ENCODE measurements at regions not wholly inside any gene's neighbourhood (a gene's known extent, or its start where the extent isn't known, plus 50 kb on each side); places are given as distances from the start of the nearest gene placed in this dataset.

DNA sequence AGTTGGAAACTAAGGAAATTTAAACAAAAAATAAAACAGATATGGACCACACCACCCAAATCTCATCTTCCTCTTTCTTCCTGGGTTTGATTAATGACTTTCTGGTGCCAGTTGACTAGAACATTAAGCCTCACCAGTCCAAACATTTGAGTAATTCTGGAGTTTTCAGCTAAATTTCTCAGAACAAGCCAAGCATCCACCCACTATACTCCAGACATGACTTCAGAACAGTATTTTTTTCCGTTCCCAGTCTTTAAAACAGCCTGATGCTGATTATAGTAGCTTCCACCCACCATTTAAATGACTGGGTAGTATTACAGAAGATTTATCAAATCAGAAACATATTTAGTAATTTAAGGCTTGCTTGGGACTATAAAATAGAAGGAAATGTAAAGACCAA, 230.9 kb upstream of the UBASH3B start:
- no peak overlapping the region for H3K4me3 ChIP-seq (ENCODE audit: low read length in 2 of 2)
- H3K27me3 ChIP-seq (ENCODE audit: control insufficient read depth in 2 of 2, insufficient read depth in 2 of 2, low read length in 2 of 2), result no peaks in the 10 kb centered on the region
- H3K36me3 ChIP-seq (ENCODE audit: control insufficient read depth in 2 of 2, insufficient read depth in 2 of 2, low read length in 2 of 2), result no peaks in the 10 kb centered on the region
- no peaks in the 10 kb centered on the region for H3K9me3 ChIP-seq (ENCODE audit: control insufficient read depth in 2 of 2, low read length in 2 of 2)
- no peak overlapping the region for H3K9ac ChIP-seq (ENCODE audit: low read depth in 1 of 2, low read length in 2 of 2)
- no peaks in the 10 kb centered on the region for H3K4me1 ChIP-seq (ENCODE audit: control insufficient read depth in 2 of 2, insufficient read depth in 2 of 2, low read length in 2 of 2)
- H3K27ac ChIP-seq (ENCODE audit: low read depth in 2 of 2, low read length in 2 of 2), result no peak overlapping the region

DNA sequence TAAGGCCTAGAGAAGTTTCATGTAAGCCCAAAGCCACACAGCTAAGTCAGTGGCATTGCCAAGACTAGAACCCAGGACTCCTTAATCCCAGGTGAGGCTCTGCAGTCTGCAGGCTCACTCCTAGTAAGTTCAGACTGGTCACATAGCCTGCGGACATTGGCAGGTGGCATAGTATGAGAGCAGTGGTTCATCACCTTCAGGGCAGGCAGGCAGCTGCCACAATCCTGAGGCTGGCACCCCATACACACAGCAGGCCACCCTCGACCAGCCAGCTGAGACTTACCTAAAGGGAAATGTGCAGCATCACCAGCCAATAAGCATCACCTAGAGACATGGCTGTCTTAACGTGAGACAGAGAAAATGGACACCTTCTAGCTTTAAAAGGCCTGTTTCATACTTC, 231.6 kb upstream of the UBASH3B start:
- no peak overlapping the region for H3K4me3 ChIP-seq (ENCODE audit: low read length in 2 of 2)
- no peaks in the 10 kb centered on the region for H3K4me1 ChIP-seq (ENCODE audit: control insufficient read depth in 2 of 2, insufficient read depth in 2 of 2, low read length in 2 of 2)
- no peak overlapping the region for H3K27ac ChIP-seq (ENCODE audit: low read depth in 2 of 2, low read length in 2 of 2)
- H3K27me3 ChIP-seq (ENCODE audit: control insufficient read depth in 2 of 2, insufficient read depth in 2 of 2, low read length in 2 of 2), result no peaks in the 10 kb centered on the region
- H3K9me3 ChIP-seq (ENCODE audit: control insufficient read depth in 2 of 2, low read length in 2 of 2), result no peaks in the 10 kb centered on the region
- H3K36me3 ChIP-seq (ENCODE audit: control insufficient read depth in 2 of 2, insufficient read depth in 2 of 2, low read length in 2 of 2), result no peaks in the 10 kb centered on the region
- no peak overlapping the region for H3K9ac ChIP-seq (ENCODE audit: low read depth in 1 of 2, low read length in 2 of 2)

DNA sequence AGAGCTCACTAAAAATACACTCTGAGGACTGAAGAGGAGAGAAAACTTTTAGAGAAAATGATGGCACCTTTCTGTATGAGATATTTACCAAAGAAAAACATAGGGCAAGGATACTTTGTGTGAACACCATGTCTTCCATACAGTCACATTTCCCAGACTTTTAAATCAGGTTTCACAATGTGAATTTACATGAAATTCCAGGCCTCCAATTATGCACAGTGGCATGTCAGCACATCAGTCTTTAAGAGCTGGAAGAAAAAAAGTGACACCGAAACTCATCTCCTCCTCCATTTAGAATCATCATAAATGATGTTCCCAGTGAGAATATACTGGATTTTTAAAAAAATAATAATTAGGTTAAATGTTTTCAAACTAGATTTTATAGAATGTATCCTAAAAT, 232.2 kb upstream of the UBASH3B start:
- no peak overlapping the region for H3K27ac ChIP-seq (ENCODE audit: low read depth in 2 of 2, low read length in 2 of 2)
- no peak overlapping the region for H3K9ac ChIP-seq (ENCODE audit: low read depth in 1 of 2, low read length in 2 of 2)
- H3K4me1 ChIP-seq (ENCODE audit: control insufficient read depth in 2 of 2, insufficient read depth in 2 of 2, low read length in 2 of 2), result no peaks in the 10 kb centered on the region
- H3K9me3 ChIP-seq (ENCODE audit: control insufficient read depth in 2 of 2, low read length in 2 of 2), result no peaks in the 10 kb centered on the region
- H3K27me3 ChIP-seq (ENCODE audit: control insufficient read depth in 2 of 2, insufficient read depth in 2 of 2, low read length in 2 of 2), result no peaks in the 10 kb centered on the region
- H3K4me3 ChIP-seq (ENCODE audit: low read length in 2 of 2), result no peak overlapping the region
- H3K36me3 ChIP-seq (ENCODE audit: control insufficient read depth in 2 of 2, insufficient read depth in 2 of 2, low read length in 2 of 2), result no peaks in the 10 kb centered on the region

DNA sequence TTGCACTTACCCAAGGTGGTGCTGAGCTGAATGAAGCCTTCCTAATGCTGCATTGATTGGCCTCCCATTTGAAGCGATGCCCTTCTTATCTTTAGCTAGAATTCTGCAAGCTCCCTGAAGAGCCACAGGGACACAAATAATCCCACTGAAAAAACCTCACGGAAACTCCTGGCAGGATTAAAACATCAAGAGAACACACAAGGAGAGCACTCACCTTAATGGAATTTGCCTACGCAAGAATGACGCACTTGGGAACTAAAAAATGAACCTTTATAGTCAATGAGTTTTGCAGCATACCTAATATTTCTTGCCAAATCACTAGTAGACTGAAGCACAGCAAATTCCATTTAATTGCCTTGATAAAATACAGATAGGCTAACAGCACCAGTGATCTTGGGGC, 232.8 kb upstream of the UBASH3B start:
- Histone ChIP-seq H3K4me3 (ENCODE audit: low read length in 2 of 2) (no peak overlapping the region), H3K36me3 (ENCODE audit: control insufficient read depth in 2 of 2, insufficient read depth in 2 of 2, low read length in 2 of 2) (no peaks in the 10 kb centered on the region), H3K9me3 (ENCODE audit: control insufficient read depth in 2 of 2, low read length in 2 of 2) (no peaks in the 10 kb centered on the region), H3K4me1 (ENCODE audit: control insufficient read depth in 2 of 2, insufficient read depth in 2 of 2, low read length in 2 of 2) (no peaks in the 10 kb centered on the region), H3K9ac (ENCODE audit: low read depth in 1 of 2, low read length in 2 of 2) (no peak overlapping the region), H3K27me3 (ENCODE audit: control insufficient read depth in 2 of 2, insufficient read depth in 2 of 2, low read length in 2 of 2) (no peaks in the 10 kb centered on the region), H3K27ac (ENCODE audit: low read depth in 2 of 2, low read length in 2 of 2) (no peak overlapping the region)

DNA sequence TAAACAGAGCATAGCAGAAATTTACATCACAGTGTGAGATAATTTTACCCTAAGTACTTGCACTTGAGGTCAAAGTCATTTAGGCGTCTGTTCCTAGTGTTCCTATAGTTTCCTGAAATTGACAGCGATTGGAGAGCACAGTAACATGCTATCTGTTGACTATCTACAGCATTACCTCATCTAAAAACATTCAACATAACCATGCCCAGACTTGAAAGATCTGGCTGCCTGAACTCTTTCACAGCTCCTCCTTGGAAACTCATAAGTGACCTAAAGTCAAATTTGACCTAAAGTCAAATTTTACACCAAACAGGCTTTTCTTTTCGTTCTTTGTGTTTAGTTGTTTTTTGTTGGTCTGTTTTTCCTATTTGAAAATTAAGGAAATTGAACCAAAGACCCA, 233.8 kb upstream of the UBASH3B start:
- Histone ChIP-seq H3K27me3 (ENCODE audit: control insufficient read depth in 2 of 2, insufficient read depth in 2 of 2, low read length in 2 of 2) (no peaks in the 10 kb centered on the region), H3K4me1 (ENCODE audit: control insufficient read depth in 2 of 2, insufficient read depth in 2 of 2, low read length in 2 of 2) (no peaks in the 10 kb centered on the region), H3K36me3 (ENCODE audit: control insufficient read depth in 2 of 2, insufficient read depth in 2 of 2, low read length in 2 of 2) (no peaks in the 10 kb centered on the region), H3K4me3 (ENCODE audit: low read length in 2 of 2) (no peak overlapping the region), H3K9me3 (ENCODE audit: control insufficient read depth in 2 of 2, low read length in 2 of 2) (no peaks in the 10 kb centered on the region), H3K27ac (ENCODE audit: low read depth in 2 of 2, low read length in 2 of 2) (no peak overlapping the region), H3K9ac (ENCODE audit: low read depth in 1 of 2, low read length in 2 of 2) (no peak overlapping the region)

DNA sequence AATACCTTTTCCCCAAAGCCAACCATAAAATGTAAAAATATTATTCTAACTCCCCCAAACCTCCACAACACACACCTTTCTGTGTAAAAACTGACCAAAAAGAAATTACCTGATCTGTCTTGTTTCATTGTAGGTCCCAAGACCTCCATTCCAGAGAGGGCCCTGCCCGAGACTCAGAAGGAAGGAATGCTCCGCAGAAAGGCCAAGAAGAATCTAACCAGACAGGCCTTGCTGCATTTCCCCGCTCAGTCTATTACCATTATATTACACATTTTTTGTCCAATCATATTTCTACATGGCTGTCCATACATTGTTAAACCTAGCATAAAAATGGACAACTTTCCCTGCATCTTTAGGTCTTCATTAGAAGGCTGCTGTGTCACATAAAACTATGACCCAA, 237.5 kb upstream of the UBASH3B start:
- H3K9me3 ChIP-seq (ENCODE audit: control insufficient read depth in 2 of 2, low read length in 2 of 2), result no peaks in the 10 kb centered on the region
- H3K9ac ChIP-seq (ENCODE audit: low read depth in 1 of 2, low read length in 2 of 2), result no peak overlapping the region
- H3K36me3 ChIP-seq (ENCODE audit: control insufficient read depth in 2 of 2, insufficient read depth in 2 of 2, low read length in 2 of 2), result no peaks in the 10 kb centered on the region
- H3K27me3 ChIP-seq (ENCODE audit: control insufficient read depth in 2 of 2, insufficient read depth in 2 of 2, low read length in 2 of 2), result no peaks in the 10 kb centered on the region
- H3K27ac ChIP-seq (ENCODE audit: low read depth in 2 of 2, low read length in 2 of 2), result no peak overlapping the region
- H3K4me1 ChIP-seq (ENCODE audit: control insufficient read depth in 2 of 2, insufficient read depth in 2 of 2, low read length in 2 of 2), result no peaks in the 10 kb centered on the region
- no peak overlapping the region for H3K4me3 ChIP-seq (ENCODE audit: low read length in 2 of 2)

DNA sequence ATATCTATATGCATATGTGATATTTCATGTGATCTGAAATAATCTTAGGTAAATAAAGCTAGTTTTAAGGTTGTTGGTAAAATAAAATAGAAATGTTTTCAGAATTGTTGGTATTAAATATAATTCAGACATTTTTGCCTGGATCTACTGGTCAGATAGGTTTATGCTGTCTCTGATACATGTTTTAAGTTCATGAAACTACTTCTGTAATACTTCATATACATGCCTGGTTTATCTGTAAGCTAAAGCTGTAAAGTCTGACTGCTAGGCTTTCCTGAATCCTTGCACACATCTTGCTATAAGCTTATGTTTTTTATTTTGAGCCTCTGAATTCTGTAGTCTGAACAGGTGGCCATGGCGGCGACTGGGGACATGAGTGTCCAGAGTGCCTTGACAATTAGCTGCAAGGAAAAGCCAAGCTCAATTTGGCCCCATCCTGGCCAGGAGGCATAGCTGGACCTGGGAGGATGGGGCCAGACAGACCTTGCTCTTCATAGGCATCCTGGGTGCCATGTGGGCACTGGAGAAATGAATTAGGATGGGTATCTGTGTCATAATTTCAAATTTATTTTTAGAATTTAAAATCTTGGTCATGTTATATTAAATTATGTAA, 241.0 kb upstream of the UBASH3B start:
- no peaks in the 10 kb centered on the region for H3K36me3 ChIP-seq (ENCODE audit: control insufficient read depth in 2 of 2, insufficient read depth in 2 of 2, low read length in 2 of 2)

DNA sequence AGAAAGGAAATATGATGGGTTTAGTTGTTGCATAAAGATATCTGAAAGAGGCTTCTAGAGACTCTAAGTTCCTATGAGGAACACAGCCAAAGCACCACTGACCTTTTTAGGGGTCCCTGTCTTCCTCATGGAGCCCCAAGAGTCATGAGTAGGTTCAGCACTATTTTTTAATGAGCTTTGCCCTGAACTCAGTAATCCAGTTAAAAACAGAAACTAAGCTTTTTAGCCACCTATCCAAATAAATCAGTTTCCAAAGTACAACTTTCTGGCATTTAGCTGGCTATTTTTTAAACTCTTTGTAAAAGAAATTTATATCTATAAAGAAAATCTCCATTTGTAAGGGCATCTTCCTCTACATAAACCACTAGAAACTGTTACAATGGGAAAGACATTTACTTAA, 241.8 kb upstream of the UBASH3B start:
- Histone ChIP-seq H3K4me3 (ENCODE audit: low read length in 2 of 2) (no peak overlapping the region), H3K9me3 (ENCODE audit: control insufficient read depth in 2 of 2, low read length in 2 of 2) (no peaks in the 10 kb centered on the region), H3K27ac (ENCODE audit: low read depth in 2 of 2, low read length in 2 of 2) (no peak overlapping the region), H3K4me1 (ENCODE audit: control insufficient read depth in 2 of 2, insufficient read depth in 2 of 2, low read length in 2 of 2) (no peaks in the 10 kb centered on the region), H3K27me3 (ENCODE audit: control insufficient read depth in 2 of 2, insufficient read depth in 2 of 2, low read length in 2 of 2) (no peaks in the 10 kb centered on the region), H3K9ac (ENCODE audit: low read depth in 1 of 2, low read length in 2 of 2) (no peak overlapping the region), H3K36me3 (ENCODE audit: control insufficient read depth in 2 of 2, insufficient read depth in 2 of 2, low read length in 2 of 2) (no peaks in the 10 kb centered on the region)

More for the DNA sequence above, 241.0 kb upstream of the UBASH3B start:
- Histone ChIP-seq H3K27ac (ENCODE audit: low read depth in 2 of 2, low read length in 2 of 2) (no peak overlapping the region), H3K4me3 (ENCODE audit: low read length in 2 of 2) (no peak overlapping the region), H3K9ac (ENCODE audit: low read depth in 1 of 2, low read length in 2 of 2) (no peak overlapping the region), H3K4me1 (ENCODE audit: control insufficient read depth in 2 of 2, insufficient read depth in 2 of 2, low read length in 2 of 2) (no peaks in the 10 kb centered on the region), H3K27me3 (ENCODE audit: control insufficient read depth in 2 of 2, insufficient read depth in 2 of 2, low read length in 2 of 2) (no peaks in the 10 kb centered on the region), H3K9me3 (ENCODE audit: control insufficient read depth in 2 of 2, low read length in 2 of 2) (no peaks in the 10 kb centered on the region)

DNA sequence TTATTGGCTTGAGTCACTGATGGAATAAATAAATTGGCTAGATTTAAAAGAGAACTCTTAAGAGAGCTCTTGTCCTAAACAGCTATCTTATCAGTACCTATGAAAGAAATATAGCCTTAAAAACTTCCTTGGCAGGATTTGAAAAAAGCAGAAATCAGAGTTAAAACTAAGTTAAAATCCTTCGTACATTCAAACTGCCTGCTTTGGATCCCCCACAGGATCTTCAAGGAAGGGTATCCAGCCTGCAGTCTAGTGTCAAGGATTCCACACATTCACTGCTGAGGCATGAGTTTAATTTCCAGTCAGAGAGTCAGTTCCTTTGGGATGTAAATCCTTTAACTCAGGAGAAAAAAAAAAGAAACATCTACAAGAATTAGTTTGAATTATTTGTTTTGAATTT, 242.9 kb upstream of the UBASH3B start:
- Histone ChIP-seq H3K9ac (ENCODE audit: low read depth in 1 of 2, low read length in 2 of 2) (no peak overlapping the region), H3K4me3 (ENCODE audit: low read length in 2 of 2) (no peak overlapping the region), H3K4me1 (ENCODE audit: control insufficient read depth in 2 of 2, insufficient read depth in 2 of 2, low read length in 2 of 2) (no peaks in the 10 kb centered on the region), H3K27me3 (ENCODE audit: control insufficient read depth in 2 of 2, insufficient read depth in 2 of 2, low read length in 2 of 2) (no peaks in the 10 kb centered on the region), H3K9me3 (ENCODE audit: control insufficient read depth in 2 of 2, low read length in 2 of 2) (no peaks in the 10 kb centered on the region), H3K27ac (ENCODE audit: low read depth in 2 of 2, low read length in 2 of 2) (no peak overlapping the region), H3K36me3 (ENCODE audit: control insufficient read depth in 2 of 2, insufficient read depth in 2 of 2, low read length in 2 of 2) (no peaks in the 10 kb centered on the region)

DNA sequence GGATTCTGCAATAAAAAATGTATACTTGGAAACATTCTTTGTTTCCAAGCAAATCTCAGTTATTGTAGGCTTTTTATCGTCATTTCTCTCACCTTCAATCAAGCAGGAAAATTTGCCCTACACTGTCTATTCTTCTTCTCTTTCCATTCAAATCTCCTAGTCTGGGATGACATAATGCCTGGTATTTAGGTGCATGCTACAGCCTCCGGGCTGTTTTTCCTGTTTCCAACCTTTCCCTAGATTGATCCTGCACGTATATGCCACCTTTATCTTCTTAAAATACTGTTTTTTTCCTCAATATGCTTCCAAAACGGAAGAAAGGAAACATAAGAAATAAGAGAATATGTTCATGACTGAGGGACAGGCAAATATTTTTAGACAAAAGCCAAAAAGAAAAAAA, 249.1 kb upstream of the UBASH3B start:
- H3K4me3 ChIP-seq (ENCODE audit: low read length in 2 of 2), result no peak overlapping the region
- H3K27ac ChIP-seq (ENCODE audit: low read depth in 2 of 2, low read length in 2 of 2), result no peak overlapping the region
- no peaks in the 10 kb centered on the region for H3K27me3 ChIP-seq (ENCODE audit: control insufficient read depth in 2 of 2, insufficient read depth in 2 of 2, low read length in 2 of 2)
- no peaks in the 10 kb centered on the region for H3K4me1 ChIP-seq (ENCODE audit: control insufficient read depth in 2 of 2, insufficient read depth in 2 of 2, low read length in 2 of 2)
- H3K36me3 ChIP-seq (ENCODE audit: control insufficient read depth in 2 of 2, insufficient read depth in 2 of 2, low read length in 2 of 2), result no peaks in the 10 kb centered on the region
- no peaks in the 10 kb centered on the region for H3K9me3 ChIP-seq (ENCODE audit: control insufficient read depth in 2 of 2, low read length in 2 of 2)
- no peak overlapping the region for H3K9ac ChIP-seq (ENCODE audit: low read depth in 1 of 2, low read length in 2 of 2)

Measured in mucosa of rectum (tissue), 2 donors.